ENCODE measurements at regions not wholly inside any gene's neighbourhood (a gene's known extent, or its start where the extent isn't known, plus 50 kb on each side); places are given as distances from the start of the nearest gene placed in this dataset.

GRCh38 chr11:44407211-44407996 lies 97.5 kb upstream of the ALX4 start:
- TF ChIP-seq CTCF (conservative IDR thresholded peaks at IDR 0.05 in 1 of 2, IDR thresholded peaks at IDR 0.05 in 1 of 2; ENCODE audit: low read depth in 1 of 2, low read length in 2 of 2) (no peak), EZH2 (IDR thresholded peaks at IDR 0.05; ENCODE audit: low read length, missing control alignments) (no peak)

All from fibroblast of lung (primary cell).